Thoracic aorta (tissue), 2 donors: ENCODE measurements at regions not wholly inside any gene's neighbourhood (a gene's known extent, or its start where the extent isn't known, plus 50 kb on each side); places are given as distances from the start of the nearest gene placed in this dataset.

Experiments used
- ATAC-seq: fragments of 150-250 bp; one replicate; pipeline ENCODE4 v1.8.0; 2017; ENCODE audit warnings: low read depth; ENCODE audit not compliant: insufficient number of reproducible peaks, low FRiP score
- DNase-seq: peaks from one replicate; pipeline ENCODE4 v3.0.0-alpha.2; 2020; ENCODE audit warnings: low spot score
- H3K27ac ChIP-seq, 2 donors: fragments of 200-600 bp; sonication (generic); 1 replicate in 1 of 2; 2 replicates in 1 of 2; pipeline ENCODE4 v1.5.1; 2016; ENCODE audit warnings: mild to moderate bottlenecking in 2 of 2, moderate library complexity in 2 of 2
- H3K27me3 ChIP-seq: fragments of 200-600 bp; sonication (generic); replicated peaks from 2 replicates; pipeline ENCODE4 v1.6.0; 2016; ENCODE audit warnings: mild to moderate bottlenecking; ENCODE audit not compliant: insufficient read depth
- H3K36me3 ChIP-seq: fragments of 200-600 bp; sonication (generic); one replicate; pipeline ENCODE4 v1.5.1; 2016
- H3K4me1 ChIP-seq, 2 donors: fragments of 200-600 bp; sonication (generic); 1 replicate in 1 of 2; 2 replicates in 1 of 2; pipeline versions ENCODE4 v1.5.1 to v1.6.0; 2016; ENCODE audit warnings: low read depth in 2 of 2, mild to moderate bottlenecking in 1 of 2; ENCODE audit not compliant: control insufficient read depth in 1 of 2
- H3K4me3 ChIP-seq: fragments of 200-600 bp; sonication (generic); 2 replicates; pipeline ENCODE4 v1.5.1; 2016; ENCODE audit warnings: mild to moderate bottlenecking
- H3K9me3 ChIP-seq: fragments of 200-600 bp; sonication (generic); 2 replicates; pipeline ENCODE4 v1.5.1; 2016
- CTCF ChIP-seq: fragments of 200-600 bp; sonication (generic); IDR thresholded peaks from one replicate; pipeline ENCODE4 v1.5.1; 2019; ENCODE audit warnings: antibody characterized with exemption

DNA sequence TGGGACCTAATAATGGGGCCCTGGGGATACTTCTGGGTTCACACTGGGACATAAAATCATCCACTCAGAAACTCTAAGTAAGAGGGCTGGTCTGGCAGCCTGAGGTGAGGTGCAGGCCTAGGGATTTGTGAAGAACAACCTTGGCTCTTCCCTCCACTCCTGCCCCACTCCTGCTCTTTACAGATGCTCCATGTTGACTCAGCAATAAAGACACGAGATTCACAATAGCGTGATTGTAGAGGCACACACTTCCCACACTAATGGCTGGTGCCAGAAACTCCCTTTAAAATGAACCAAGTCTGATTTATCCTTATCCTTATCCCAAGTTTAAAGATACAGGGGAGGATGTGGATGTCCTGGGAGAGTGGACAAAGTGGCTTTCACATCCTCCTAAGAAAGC is 228.2 kb downstream of the ACTR3 start:
- TF ChIP-seq CTCF = no peak
- Histone ChIP-seq H3K9me3 (no peaks in the 10 kb centered on the region), H3K36me3 (no peaks in the 10 kb centered on the region), H3K27ac (no peak overlapping the region), H3K4me1 (no peaks in the 10 kb centered on the region), H3K4me3 (no peak overlapping the region), H3K27me3 (no peaks in the 10 kb centered on the region)
- DNase-seq (no peak), ATAC-seq (no peak)

DNA sequence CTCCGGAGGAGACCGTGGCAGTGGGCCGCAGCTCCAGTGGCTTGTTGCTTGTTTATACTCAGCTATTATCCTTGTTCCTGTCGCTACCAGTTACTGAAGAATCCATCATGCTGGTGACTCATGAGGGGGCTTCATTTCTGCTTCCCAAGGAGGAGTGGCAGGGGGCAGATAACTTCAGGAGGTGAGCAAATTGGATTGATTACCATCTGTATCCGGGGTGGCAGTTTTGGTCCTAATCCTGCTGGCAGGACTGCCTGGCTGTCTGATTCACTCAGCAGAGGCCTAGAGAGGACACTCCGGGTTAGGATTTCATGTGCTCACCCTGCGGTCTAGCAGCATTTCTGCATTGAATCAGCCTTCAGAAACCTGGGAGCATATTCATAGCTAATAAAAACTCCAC is 230.0 kb downstream of the ACTR3 start:
- no peaks in the 10 kb centered on the region for H3K4me1 ChIP-seq
- no peaks in the 10 kb centered on the region for H3K9me3 ChIP-seq
- no peak overlapping the region for H3K27ac ChIP-seq
- H3K4me3 ChIP-seq = no peak overlapping the region
- H3K27me3 ChIP-seq = no peaks in the 10 kb centered on the region
- ATAC-seq (no peak), DNase-seq (no peak)
- TF ChIP-seq CTCF = no peak
- no peaks in the 10 kb centered on the region for H3K36me3 ChIP-seq

GRCh38 chr2:114122930-114123329 is 233.0 kb downstream of the ACTR3 start:
- H3K4me1 ChIP-seq = no peaks in the 10 kb centered on the region
- no peak overlapping the region for H3K27ac ChIP-seq
- TF ChIP-seq CTCF = no peak
- DNase-seq (no peak), ATAC-seq (no peak)
- H3K36me3 ChIP-seq = no peaks in the 10 kb centered on the region
- no peak overlapping the region for H3K4me3 ChIP-seq
- H3K27me3 ChIP-seq = no peaks in the 10 kb centered on the region
- no peaks in the 10 kb centered on the region for H3K9me3 ChIP-seq

DNA sequence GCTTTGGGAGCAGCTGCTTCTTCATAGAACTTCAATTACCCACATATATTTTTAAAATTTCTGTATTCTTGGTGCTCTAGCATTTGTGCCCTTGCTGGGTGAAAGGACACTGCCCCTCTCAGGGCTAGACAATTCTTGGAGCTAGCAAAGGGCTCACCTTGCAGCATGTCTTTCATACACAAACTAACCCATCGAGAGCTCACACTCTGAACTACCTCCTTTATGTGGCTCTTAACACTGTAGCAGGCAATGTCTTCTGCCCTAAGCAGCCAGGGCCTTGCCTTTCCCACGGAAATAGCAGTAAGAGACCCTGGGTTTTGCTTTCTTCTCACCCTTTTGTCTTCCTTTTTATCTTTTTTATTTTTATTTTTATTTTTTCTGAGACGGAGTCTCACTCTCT is 234.0 kb downstream of the ACTR3 start:
- H3K4me3 ChIP-seq = no peak overlapping the region
- H3K36me3 ChIP-seq = no peaks in the 10 kb centered on the region
- ATAC-seq = no peak
- H3K27ac ChIP-seq = no peak overlapping the region
- no peaks in the 10 kb centered on the region for H3K27me3 ChIP-seq
- no peaks in the 10 kb centered on the region for H3K4me1 ChIP-seq
- no peak for DNase-seq
- no peaks in the 10 kb centered on the region for H3K9me3 ChIP-seq
- TF ChIP-seq CTCF = no peak

GRCh38 chr2:114127372-114127771 is 237.5 kb downstream of the ACTR3 start:
- Histone ChIP-seq H3K4me3 (no peak overlapping the region), H3K27ac (no peak overlapping the region), H3K4me1 (no peaks in the 10 kb centered on the region), H3K36me3 (no peaks in the 10 kb centered on the region), H3K27me3 (no peaks in the 10 kb centered on the region), H3K9me3 (no peaks in the 10 kb centered on the region)
- TF ChIP-seq CTCF = no peak
- ATAC-seq (no peak), DNase-seq (no peak)
